ENCODE measurements at regions not wholly inside any gene's neighbourhood (a gene's known extent, or its start where the extent isn't known, plus 50 kb on each side); places are given as distances from the start of the nearest gene placed in this dataset.

GRCh38 chr12:126883697-126884096 is 1383.3 kb upstream of the TMEM132C start:
- no peak for DNase-seq
- no peak overlapping the region for H3K27ac Mint-ChIP-seq
- no peaks in the 10 kb centered on the region for H3K27me3 Mint-ChIP-seq (ENCODE audit: low read depth)

GRCh38 chr12:126889501-126889900 is 1377.5 kb upstream of the TMEM132C start:
- H3K4me3 Mint-ChIP-seq, result no peak overlapping the region
- no peaks in the 10 kb centered on the region for H3K36me3 Mint-ChIP-seq (ENCODE audit: insufficient read depth in 2 of 2)
- H3K4me1 Mint-ChIP-seq (ENCODE audit: low read depth), result no peaks in the 10 kb centered on the region
- no peak overlapping the region for H3K27ac Mint-ChIP-seq
- peaks cover 2 to 3% of the 10 kb centered on the region in 2 donors for H3K9me3 Mint-ChIP-seq
- DNase-seq, result no peak
- no peak for ATAC-seq (replicated peaks in 1 of 2)
- H3K27me3 Mint-ChIP-seq (ENCODE audit: low read depth), result no peaks in the 10 kb centered on the region

More at GRCh38 chr12:126883697-126884096, 1383.3 kb upstream of the TMEM132C start:
- Mint-ChIP-seq H3K4me3 (no peak overlapping the region), H3K4me1 (ENCODE audit: low read depth) (no peaks in the 10 kb centered on the region), H3K36me3 (ENCODE audit: insufficient read depth in 2 of 2) (no peaks in the 10 kb centered on the region), H3K9me3 (no peaks in the 10 kb centered on the region)
- ATAC-seq (replicated peaks in 1 of 2), result no peak

- ATAC-seq (replicated peaks in 1 of 2) (no peak), DNase-seq (no peak)
- Mint-ChIP-seq H3K27ac (no peak overlapping the region), H3K9me3 (peaks cover 2 to 3% of the 10 kb centered on the region in 2 donors), H3K36me3 (ENCODE audit: insufficient read depth in 2 of 2) (no peaks in the 10 kb centered on the region), H3K4me3 (no peak overlapping the region), H3K27me3 (ENCODE audit: low read depth) (no peaks in the 10 kb centered on the region), H3K4me1 (ENCODE audit: low read depth) (no peaks in the 10 kb centered on the region)
These were observed 1376.9 kb upstream of the TMEM132C start for GRCh38 chr12:126890097-126890496.

GRCh38 chr12:126891789-126892188 is 1375.2 kb upstream of the TMEM132C start:
- H3K36me3 Mint-ChIP-seq (ENCODE audit: insufficient read depth in 2 of 2), result no peaks in the 10 kb centered on the region
- H3K4me3 Mint-ChIP-seq, result no peak overlapping the region
- H3K4me1 Mint-ChIP-seq (ENCODE audit: low read depth), result no peaks in the 10 kb centered on the region
- H3K27me3 Mint-ChIP-seq (ENCODE audit: low read depth), result no peaks in the 10 kb centered on the region
- no peak overlapping the region for H3K27ac Mint-ChIP-seq
- DNase-seq (no peak), ATAC-seq (replicated peaks in 1 of 2) (no peak)
- peaks cover 2 to 8% of the 10 kb centered on the region in 2 donors for H3K9me3 Mint-ChIP-seq

GRCh38 chr12:126895951-126896913 is 1370.7 kb upstream of the TMEM132C start:
- ATAC-seq (replicated peaks in 1 of 2), result no peak
- no peak overlapping the region for H3K4me3 Mint-ChIP-seq

GRCh38 chr12:126897102-126897501 is 1369.9 kb upstream of the TMEM132C start:
- Mint-ChIP-seq H3K27ac (no peak overlapping the region), H3K4me1 (ENCODE audit: low read depth) (no peaks in the 10 kb centered on the region), H3K4me3 (no peak overlapping the region), H3K36me3 (ENCODE audit: insufficient read depth in 2 of 2) (peaks cover 0 to 1% of the 10 kb centered on the region in 2 donors), H3K27me3 (ENCODE audit: low read depth) (no peaks in the 10 kb centered on the region), H3K9me3 (peaks cover 2 to 6% of the 10 kb centered on the region in 2 donors)
- DNase-seq (no peak), ATAC-seq (replicated peaks in 1 of 2) (no peak)

More at GRCh38 chr12:126895951-126896913, 1370.7 kb upstream of the TMEM132C start:
- Mint-ChIP-seq H3K4me1 (ENCODE audit: low read depth) (no peaks in the 10 kb centered on the region), H3K36me3 (ENCODE audit: insufficient read depth in 2 of 2) (peaks cover 0 to 1% of the 10 kb centered on the region in 2 donors), H3K27ac (no peak overlapping the region), H3K9me3 (peaks cover 2 to 8% of the 10 kb centered on the region in 2 donors), H3K27me3 (ENCODE audit: low read depth) (no peaks in the 10 kb centered on the region)
- DNase-seq, result no peak

- DNase-seq, result no peak
- Mint-ChIP-seq H3K27ac (no peak overlapping the region), H3K4me1 (ENCODE audit: low read depth) (no peaks in the 10 kb centered on the region), H3K27me3 (ENCODE audit: low read depth) (no peaks in the 10 kb centered on the region), H3K36me3 (ENCODE audit: insufficient read depth in 2 of 2) (peaks cover 0 to 1% of the 10 kb centered on the region in 2 donors), H3K9me3 (peaks cover 2 to 5% of the 10 kb centered on the region in 2 donors), H3K4me3 (no peak overlapping the region)
- ATAC-seq (replicated peaks in 1 of 2), result no peak
These were observed 1369.2 kb upstream of the TMEM132C start for GRCh38 chr12:126897778-126898177.

GRCh38 chr12:126898562-126898961 is 1368.4 kb upstream of the TMEM132C start:
- no peak for DNase-seq
- Mint-ChIP-seq H3K27me3 (ENCODE audit: low read depth) (no peaks in the 10 kb centered on the region), H3K4me1 (ENCODE audit: low read depth) (no peaks in the 10 kb centered on the region), H3K27ac (no peak overlapping the region), H3K36me3 (ENCODE audit: insufficient read depth in 2 of 2) (peaks cover 0 to 1% of the 10 kb centered on the region in 2 donors), H3K9me3 (peaks cover 2 to 5% of the 10 kb centered on the region in 2 donors), H3K4me3 (no peak overlapping the region)
- ATAC-seq (replicated peaks in 1 of 2), result no peak

GRCh38 chr12:126899926-126900792 is 1366.8 kb upstream of the TMEM132C start:
- no peak for ATAC-seq (replicated peaks in 1 of 2)
- Mint-ChIP-seq H3K4me3 (no peak overlapping the region), H3K4me1 (ENCODE audit: low read depth) (no peaks in the 10 kb centered on the region), H3K27me3 (ENCODE audit: low read depth) (no peaks in the 10 kb centered on the region), H3K36me3 (ENCODE audit: insufficient read depth in 2 of 2) (peaks cover 0 to 1% of the 10 kb centered on the region in 2 donors), H3K27ac (no peak overlapping the region), H3K9me3 (peaks cover 0 to 5% of the 10 kb centered on the region in 2 donors)
- no peak for DNase-seq

GRCh38 chr12:126903027-126903876 is 1363.7 kb upstream of the TMEM132C start:
- Mint-ChIP-seq H3K27me3 (ENCODE audit: low read depth) (no peaks in the 10 kb centered on the region), H3K27ac (no peak overlapping the region), H3K4me1 (ENCODE audit: low read depth) (no peaks in the 10 kb centered on the region), H3K36me3 (ENCODE audit: insufficient read depth in 2 of 2) (peaks cover 1 to 3% of the 10 kb centered on the region in 2 donors), H3K9me3 (peaks cover 4 to 6% of the 10 kb centered on the region in 2 donors), H3K4me3 (no peak overlapping the region)
- ATAC-seq (replicated peaks in 1 of 2), result no peak
- no peak for DNase-seq

- H3K4me1 Mint-ChIP-seq (ENCODE audit: low read depth), result no peaks in the 10 kb centered on the region
- ATAC-seq (replicated peaks in 1 of 2), result no peak
- peaks cover 4 to 8% of the 10 kb centered on the region in 2 donors for H3K9me3 Mint-ChIP-seq
These were observed 1361.2 kb upstream of the TMEM132C start for GRCh38 chr12:126905752-126906151.

More at GRCh38 chr12:126905752-126906151, 1361.2 kb upstream of the TMEM132C start:
- H3K36me3 Mint-ChIP-seq (ENCODE audit: insufficient read depth in 2 of 2), result peaks cover 0 to 3% of the 10 kb centered on the region in 2 donors
- no peak overlapping the region for H3K27ac Mint-ChIP-seq
- H3K4me3 Mint-ChIP-seq, result no peak overlapping the region
- H3K27me3 Mint-ChIP-seq (ENCODE audit: low read depth), result no peaks in the 10 kb centered on the region
- DNase-seq, result no peak
